Neural crest cell (in vitro differentiated cells): ENCODE measurements at regions not wholly inside any gene's neighbourhood (a gene's known extent, or its start where the extent isn't known, plus 50 kb on each side); places are given as distances from the start of the nearest gene placed in this dataset.

Experiments used
- DNase-seq: peaks from one replicate; pipeline ENCODE4 v3.0.0; 2021; ENCODE audit warnings: low read depth, mixed read lengths, low spot score
- H3K27ac Mint-ChIP-seq: one replicate; pipeline ENCODE4 v1.8.0; 2021; ENCODE audit warnings: mild to moderate bottlenecking, mixed read lengths; ENCODE audit not compliant: unreplicated experiment
- H3K27me3 Mint-ChIP-seq: 2 replicates; pipeline ENCODE4 v1.8.0; 2021; ENCODE audit warnings: low read depth, mild to moderate bottlenecking, mixed read lengths
- H3K36me3 Mint-ChIP-seq: 2 replicates; pipeline ENCODE4 v1.8.0; 2021; ENCODE audit warnings: low read depth, mild to moderate bottlenecking, mixed read lengths
- H3K4me1 Mint-ChIP-seq: 2 replicates; pipeline ENCODE4 v1.8.0; 2021; ENCODE audit warnings: mixed read lengths
- H3K4me3 Mint-ChIP-seq: one replicate; pipeline ENCODE4 v1.8.0; 2021; ENCODE audit warnings: mild to moderate bottlenecking, mixed read lengths
- H3K9me3 Mint-ChIP-seq: 2 replicates; pipeline ENCODE4 v1.8.0; 2021; ENCODE audit warnings: mixed read lengths
- TF ChIP-seq, protein P1 (sequence below): fragments of 200-600 bp; sonication (generic); conservative IDR thresholded peaks from 2 replicates; pipeline ENCODE4 v1.5.0; 2021; ENCODE audit warnings: antibody characterized with exemption, mild to moderate bottlenecking

DNA sequence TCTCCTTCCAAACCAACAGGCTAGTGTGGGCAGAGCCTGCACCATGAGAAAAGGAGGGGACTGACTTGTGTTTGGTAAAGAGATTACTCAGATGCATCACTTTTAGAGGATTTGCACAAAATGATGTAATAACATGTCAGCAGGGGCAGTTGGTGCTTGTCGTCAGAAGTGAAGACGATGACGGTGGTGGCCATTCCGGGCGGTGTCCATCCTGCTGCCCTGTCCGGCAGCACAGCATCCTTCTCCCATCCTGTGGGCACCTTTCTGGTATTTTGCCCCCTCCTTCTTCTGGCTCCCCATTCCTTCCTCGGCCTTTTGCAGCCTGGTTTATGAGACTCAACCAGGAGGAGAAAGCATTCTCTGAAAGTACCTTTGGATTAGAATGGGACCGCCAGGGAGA, 160.1 kb downstream of the TEX29 start:
- Mint-ChIP-seq H3K4me1 (peaks cover 4% of the 10 kb centered on the region), H3K27me3 (no peaks in the 10 kb centered on the region), H3K36me3 (no peaks in the 10 kb centered on the region), H3K4me3 (no peak overlapping the region), H3K27ac (no peak overlapping the region), H3K9me3 (no peaks in the 10 kb centered on the region)
- TF ChIP-seq, protein P1, sequence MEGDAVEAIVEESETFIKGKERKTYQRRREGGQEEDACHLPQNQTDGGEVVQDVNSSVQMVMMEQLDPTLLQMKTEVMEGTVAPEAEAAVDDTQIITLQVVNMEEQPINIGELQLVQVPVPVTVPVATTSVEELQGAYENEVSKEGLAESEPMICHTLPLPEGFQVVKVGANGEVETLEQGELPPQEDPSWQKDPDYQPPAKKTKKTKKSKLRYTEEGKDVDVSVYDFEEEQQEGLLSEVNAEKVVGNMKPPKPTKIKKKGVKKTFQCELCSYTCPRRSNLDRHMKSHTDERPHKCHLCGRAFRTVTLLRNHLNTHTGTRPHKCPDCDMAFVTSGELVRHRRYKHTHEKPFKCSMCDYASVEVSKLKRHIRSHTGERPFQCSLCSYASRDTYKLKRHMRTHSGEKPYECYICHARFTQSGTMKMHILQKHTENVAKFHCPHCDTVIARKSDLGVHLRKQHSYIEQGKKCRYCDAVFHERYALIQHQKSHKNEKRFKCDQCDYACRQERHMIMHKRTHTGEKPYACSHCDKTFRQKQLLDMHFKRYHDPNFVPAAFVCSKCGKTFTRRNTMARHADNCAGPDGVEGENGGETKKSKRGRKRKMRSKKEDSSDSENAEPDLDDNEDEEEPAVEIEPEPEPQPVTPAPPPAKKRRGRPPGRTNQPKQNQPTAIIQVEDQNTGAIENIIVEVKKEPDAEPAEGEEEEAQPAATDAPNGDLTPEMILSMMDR: no peak
- no peak for DNase-seq

DNA sequence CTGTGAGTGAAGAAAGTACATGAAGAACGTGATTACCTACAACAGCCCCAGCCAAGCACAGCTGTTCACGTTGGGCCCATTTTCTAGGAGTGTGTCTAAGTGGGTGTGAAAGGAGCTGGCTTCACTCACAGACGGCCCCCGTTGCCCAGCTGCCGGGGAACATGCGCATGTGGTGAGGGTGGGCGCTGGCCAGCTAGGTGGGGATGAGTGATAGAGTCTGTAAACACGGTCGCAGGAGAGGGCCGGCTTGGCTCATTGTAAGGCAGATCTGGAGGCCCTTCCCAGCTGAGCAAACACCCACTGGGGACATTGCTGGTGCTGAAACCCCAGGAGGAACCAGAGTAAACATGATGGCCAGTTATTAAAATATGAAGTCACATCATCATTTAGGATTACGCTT, 160.5 kb downstream of the TEX29 start:
- no peaks in the 10 kb centered on the region for H3K27me3 Mint-ChIP-seq
- H3K4me1 Mint-ChIP-seq: peaks cover 4% of the 10 kb centered on the region
- no peaks in the 10 kb centered on the region for H3K36me3 Mint-ChIP-seq
- no peak overlapping the region for H3K4me3 Mint-ChIP-seq
- H3K9me3 Mint-ChIP-seq: no peaks in the 10 kb centered on the region
- no peak overlapping the region for H3K27ac Mint-ChIP-seq
- no peak for DNase-seq
- TF ChIP-seq, protein P1: no peak

DNA sequence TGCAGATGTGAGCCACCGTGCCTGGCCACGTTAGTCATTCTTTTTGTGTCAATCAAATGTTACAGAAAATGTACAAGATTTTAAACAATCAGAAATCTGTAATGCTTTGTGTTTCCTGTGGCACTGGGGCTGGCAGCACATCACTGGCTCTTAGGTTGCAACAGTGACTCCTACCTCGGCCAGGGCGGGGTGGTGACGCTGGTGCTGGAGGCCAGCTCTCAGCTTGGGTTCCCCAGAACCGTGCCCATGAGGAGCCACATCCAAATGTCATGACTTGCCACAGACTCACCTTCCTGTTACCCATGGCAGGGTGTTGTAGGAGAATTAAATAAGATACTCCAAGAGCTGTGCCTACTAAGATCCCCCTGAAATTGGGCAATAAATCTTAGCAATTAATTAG, 161.7 kb downstream of the TEX29 start:
- TF ChIP-seq, protein P1: no peak
- no peak for DNase-seq
- no peaks in the 10 kb centered on the region for H3K27me3 Mint-ChIP-seq
- peaks cover 4% of the 10 kb centered on the region for H3K4me1 Mint-ChIP-seq
- H3K36me3 Mint-ChIP-seq: no peaks in the 10 kb centered on the region
- H3K27ac Mint-ChIP-seq: no peak overlapping the region
- no peaks in the 10 kb centered on the region for H3K9me3 Mint-ChIP-seq
- H3K4me3 Mint-ChIP-seq: no peak overlapping the region

DNA sequence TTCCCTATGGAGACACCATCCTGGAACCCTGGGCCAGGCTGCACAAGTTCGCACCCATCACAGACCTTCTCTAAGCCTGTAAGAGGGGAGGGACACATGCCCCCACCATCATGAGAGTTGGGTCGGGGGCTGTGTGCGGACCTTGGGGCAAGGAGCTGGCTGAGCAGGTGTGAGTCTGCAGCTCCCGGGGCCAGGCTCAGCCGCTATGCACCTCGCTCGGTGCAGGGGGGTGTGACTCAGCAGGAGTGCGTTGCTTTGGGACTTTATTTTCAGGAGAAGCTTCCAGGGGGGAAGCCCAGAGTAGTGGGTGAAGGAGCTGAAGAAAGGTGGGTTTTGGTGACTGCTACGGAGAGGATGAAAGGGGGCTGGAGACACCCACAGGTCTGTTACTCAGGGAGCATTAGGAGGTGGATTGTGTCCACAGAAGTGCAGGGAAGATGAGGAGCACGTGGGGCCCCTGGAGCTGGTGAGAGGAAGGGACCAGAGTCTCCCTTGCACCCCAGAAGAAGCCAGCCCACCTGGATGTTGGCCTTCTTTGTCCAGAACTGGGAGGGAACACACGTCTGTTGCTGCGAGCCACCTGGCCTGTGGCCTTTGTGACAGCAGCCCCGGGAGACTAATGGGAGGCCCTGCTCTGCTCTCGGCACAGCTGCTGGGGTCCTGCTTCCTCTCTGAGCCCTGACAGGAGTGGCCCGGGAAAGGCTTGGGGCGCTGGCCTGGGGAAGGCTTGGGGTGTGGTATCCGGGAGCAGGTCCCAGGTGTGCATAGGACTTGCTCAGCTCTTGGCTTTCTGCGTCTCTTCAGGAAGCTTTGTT, 162.6 kb downstream of the TEX29 start:
- Mint-ChIP-seq H3K4me3 (no peak overlapping the region), H3K36me3 (no peaks in the 10 kb centered on the region), H3K9me3 (no peaks in the 10 kb centered on the region), H3K27ac (no peak overlapping the region), H3K4me1 (peaks cover 4% of the 10 kb centered on the region), H3K27me3 (no peaks in the 10 kb centered on the region)
- TF ChIP-seq, protein P1: no peak
- DNase-seq: no peak

DNA sequence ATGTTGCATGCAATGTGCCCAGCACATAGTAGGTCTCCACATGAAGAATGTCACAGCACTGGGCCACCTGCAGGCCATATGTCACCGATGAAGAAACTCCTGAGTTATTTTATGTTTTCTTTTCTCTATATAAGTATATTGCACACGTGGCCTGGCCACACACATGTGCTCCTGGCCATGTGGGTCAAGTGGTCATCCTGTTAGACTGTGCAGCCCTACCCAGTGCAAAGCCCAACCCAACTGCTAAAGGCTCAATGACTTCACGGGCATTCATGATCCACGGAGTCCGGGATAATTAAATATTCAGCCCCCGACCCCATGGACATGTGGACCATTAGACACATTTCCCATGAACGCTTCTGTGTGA, 163.2 kb downstream of the TEX29 start:
- Mint-ChIP-seq H3K4me1 (peaks cover 4% of the 10 kb centered on the region), H3K4me3 (no peak overlapping the region), H3K9me3 (no peaks in the 10 kb centered on the region), H3K27ac (no peak overlapping the region), H3K36me3 (no peaks in the 10 kb centered on the region), H3K27me3 (no peaks in the 10 kb centered on the region)
- TF ChIP-seq, protein P1: no peak
- no peak for DNase-seq
